GM13977 (cell line): ENCODE measurements at regions not wholly inside any gene's neighbourhood (a gene's known extent, or its start where the extent isn't known, plus 50 kb on each side); places are given as distances from the start of the nearest gene placed in this dataset.

Experiments used
- DNase-seq: peaks from one replicate; pipeline ENCODE4 v3.0.0; 2012; ENCODE audit warnings: low spot score
- CTCF ChIP-seq: IDR thresholded peaks from 2 replicates; pipeline ENCODE4 v1.5.1; 2012; ENCODE audit warnings: mild to moderate bottlenecking, control low read depth; ENCODE audit not compliant: insufficient read depth; ENCODE audit errors: extremely low read depth, missing control alignments
- in situ Hi-C: fragments of 300-500 bp; cut with MboI; formaldehyde crosslinking; loops from one replicate; pipeline ENCODE4 v1.12.0; 2022; ENCODE audit warnings: low sequenced_read_pairs, low pct_unique_long_range_greater_than_20kb, mixed read lengths, inconsistent platforms; ENCODE audit not compliant: unreplicated experiment

GRCh38 chr1:5503556-5504363 is 488.5 kb downstream of the NPHP4 start:
- TF ChIP-seq CTCF = no peak
- no peak for DNase-seq
- in situ Hi-C loops = loop anchor here (25.0 kb wide), 1 partner anchor 409 kb away; no protein-coding TSS in a partner anchor

- in situ Hi-C loops = loop anchor here (25.0 kb wide), 1 partner anchor 410 kb away; no protein-coding TSS in a partner anchor
- no peak for TF ChIP-seq CTCF
- no peak for DNase-seq
These were observed 489.7 kb downstream of the NPHP4 start for GRCh38 chr1:5502311-5503194.

- no peak for TF ChIP-seq CTCF
- no peak for DNase-seq
- in situ Hi-C loops = loop anchor here (25.0 kb wide), 1 partner anchor 411 kb away; no protein-coding TSS in a partner anchor
These were observed 490.9 kb downstream of the NPHP4 start for GRCh38 chr1:5501206-5501930.

- in situ Hi-C loops = loop anchor here (25.0 kb wide), 1 partner anchor 412 kb away; no protein-coding TSS in a partner anchor
- no peak for TF ChIP-seq CTCF
- DNase-seq = no peak
These were observed 491.7 kb downstream of the NPHP4 start for GRCh38 chr1:5500541-5500940.

- DNase-seq = no peak
- in situ Hi-C loops = no loop called here
- TF ChIP-seq CTCF = no peak
These were observed 494.7 kb downstream of the NPHP4 start for GRCh38 chr1:5497503-5497902.
